ENCODE measurements at regions not wholly inside any gene's neighbourhood (a gene's known extent, or its start where the extent isn't known, plus 50 kb on each side); places are given as distances from the start of the nearest gene placed in this dataset.

DNA sequence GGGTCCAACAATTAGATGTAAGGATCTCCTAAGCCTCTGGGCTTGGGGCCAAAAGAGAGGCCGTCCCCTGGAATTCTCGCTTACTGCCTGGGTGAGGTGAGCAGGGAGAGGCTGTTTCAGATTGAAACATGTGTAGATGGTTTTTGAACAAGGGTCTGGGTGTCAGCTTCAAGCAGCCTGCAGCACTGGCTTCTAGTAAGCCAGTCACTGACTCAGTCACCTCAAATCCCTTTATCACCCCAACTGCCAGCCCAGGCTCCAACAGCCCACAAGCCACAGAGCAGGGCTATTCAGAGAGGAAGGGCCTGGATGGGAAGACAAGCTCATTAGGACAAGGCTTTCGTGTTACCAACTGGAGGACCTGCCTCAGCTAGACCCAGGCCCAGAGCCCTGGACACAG lies 180.2 kb downstream of the CCT6B start:
- TF ChIP-seq, protein P1, sequence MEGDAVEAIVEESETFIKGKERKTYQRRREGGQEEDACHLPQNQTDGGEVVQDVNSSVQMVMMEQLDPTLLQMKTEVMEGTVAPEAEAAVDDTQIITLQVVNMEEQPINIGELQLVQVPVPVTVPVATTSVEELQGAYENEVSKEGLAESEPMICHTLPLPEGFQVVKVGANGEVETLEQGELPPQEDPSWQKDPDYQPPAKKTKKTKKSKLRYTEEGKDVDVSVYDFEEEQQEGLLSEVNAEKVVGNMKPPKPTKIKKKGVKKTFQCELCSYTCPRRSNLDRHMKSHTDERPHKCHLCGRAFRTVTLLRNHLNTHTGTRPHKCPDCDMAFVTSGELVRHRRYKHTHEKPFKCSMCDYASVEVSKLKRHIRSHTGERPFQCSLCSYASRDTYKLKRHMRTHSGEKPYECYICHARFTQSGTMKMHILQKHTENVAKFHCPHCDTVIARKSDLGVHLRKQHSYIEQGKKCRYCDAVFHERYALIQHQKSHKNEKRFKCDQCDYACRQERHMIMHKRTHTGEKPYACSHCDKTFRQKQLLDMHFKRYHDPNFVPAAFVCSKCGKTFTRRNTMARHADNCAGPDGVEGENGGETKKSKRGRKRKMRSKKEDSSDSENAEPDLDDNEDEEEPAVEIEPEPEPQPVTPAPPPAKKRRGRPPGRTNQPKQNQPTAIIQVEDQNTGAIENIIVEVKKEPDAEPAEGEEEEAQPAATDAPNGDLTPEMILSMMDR (conservative IDR thresholded peaks at IDR 0.05; ENCODE audit: low read depth, low read length) = no peak
- TF ChIP-seq EZH2 (IDR thresholded peaks at IDR 0.05; ENCODE audit: low read length, unreplicated experiment) = no peak

Data from PC-3 (cell line).